Psoas muscle (tissue), 7 donors: ENCODE measurements at regions not wholly inside any gene's neighbourhood (a gene's known extent, or its start where the extent isn't known, plus 50 kb on each side); places are given as distances from the start of the nearest gene placed in this dataset.

Experiments
- ATAC-seq, 4 donors: fragments of 200-7000 bp; cut with Tn5 transposase; one replicate each; pipeline ENCODE4 v1.9.1; 2020; ENCODE audit warnings: moderate library complexity in 3 of 4, mild to moderate bottlenecking in 2 of 4
- DNase-seq, 2 donors: peaks; one replicate each; pipeline ENCODE4 v3.0.0-alpha.2; 2020
- H3K27ac ChIP-seq: fragments of 200-600 bp; one replicate; pipeline ENCODE4 v1.8.0; 2022
- H3K27me3 ChIP-seq, 3 donors: fragments of 200-600 bp in 1 of 3; one replicate each; pipeline versions ENCODE4 v1.6.1 to v1.8.0; 2013 to 2022; ENCODE audit warnings: low read length in 2 of 3, mild to moderate bottlenecking in 2 of 3, moderate library complexity in 1 of 3; ENCODE audit not compliant: insufficient read depth in 3 of 3
- H3K36me3 ChIP-seq, 2 donors: fragments of 200-600 bp in 1 of 2; one replicate each; pipeline versions ENCODE4 v1.6.1 to v1.8.0; 2013 to 2022; ENCODE audit warnings: low read depth in 1 of 2, mild to moderate bottlenecking in 1 of 2, moderate library complexity in 1 of 2; ENCODE audit not compliant: insufficient read depth in 1 of 2
- H3K4me1 ChIP-seq: fragments of 200-600 bp; one replicate; pipeline ENCODE4 v1.8.0; 2022
- H3K4me3 ChIP-seq: fragments of 200-600 bp; one replicate; pipeline ENCODE4 v1.8.0; 2022; ENCODE audit warnings: mild to moderate bottlenecking
- H3K9me3 ChIP-seq: fragments of 200-600 bp; one replicate; pipeline ENCODE4 v1.8.0; 2022
- CTCF ChIP-seq: fragments of 200-600 bp; IDR thresholded peaks from one replicate; pipeline ENCODE4 v1.8.0; 2022; ENCODE audit warnings: antibody characterized with exemption
- WGBS, 3 donors: extraction: QIAGEN DNeasy Blood & Tissue Kit; methylation state at CpG; one replicate each; pipeline versions ENCODE4 v1.1.6 to v1.1.7; 2013; 5-methylcytosine and 5-hydroxymethylcytosine counted together
- intact Hi-C, 2 donors: fragments of 100-400 bp; cut with DNase I; formaldehyde crosslinking; loops; one replicate each; pipeline versions ENCODE4 v1.11.0 to v1.14.2; 2022
- donor health status: healthy with polysubstance abuse.
- donor health status: DM: no; HTN: no; CAD: no; lungs with moderate emphysema.
- donor health status: Bipolar disorder and iron deficiency.
- donor health status: healthy.
- donor health status: DM: yes; HTN: yes; CAD: no.
- donor health status: DM: no; HTN: no; CAD: no.
- donor health status: DM: yes; HTN: yes; CAD: no.

- no peaks in the 10 kb centered on the region for H3K36me3 ChIP-seq
- ATAC-seq (no peak), DNase-seq (no peak)
- H3K4me1 ChIP-seq, result no peaks in the 10 kb centered on the region
- H3K27me3 ChIP-seq, result no peaks in the 10 kb centered on the region
- H3K9me3 ChIP-seq, result peaks cover 11% of the 10 kb centered on the region
- no peak overlapping the region for H3K27ac ChIP-seq
- H3K4me3 ChIP-seq, result no peak overlapping the region
- intact Hi-C loops, result no loop called here
- TF ChIP-seq CTCF, result no peak
These were observed 236.3 kb upstream of the SPRED2 start for GRCh38 chr2:65668744-65669143.

GRCh38 chr2:65666156-65666725 is 233.8 kb upstream of the SPRED2 start:
- intact Hi-C loops, result no loop called here
- no peak for ATAC-seq
- WGBS, 3 donors, result 93 to 94% (median 93%) methylated on average over 6 of the region's 6 CpGs
- no peak overlapping the region for H3K27ac ChIP-seq
- H3K27me3 ChIP-seq, result peaks cover 0 to 6% (median 2%) of the 10 kb centered on the region in 3 donors
- H3K36me3 ChIP-seq, result no peaks in the 10 kb centered on the region
- no peak overlapping the region for H3K4me3 ChIP-seq
- peaks cover 3% of the 10 kb centered on the region for H3K4me1 ChIP-seq
- TF ChIP-seq CTCF, result no peak
- peaks cover 11% of the 10 kb centered on the region for H3K9me3 ChIP-seq
- no peak for DNase-seq

GRCh38 chr2:65664931-65665330 is 232.5 kb upstream of the SPRED2 start:
- 85 to 92% (median 87%) methylated on average over 2 of the region's 2 CpGs for WGBS, 3 donors
- no peak overlapping the region for H3K4me3 ChIP-seq
- intact Hi-C loops, result no loop called here
- H3K27ac ChIP-seq, result no peak overlapping the region
- ATAC-seq (no peak), DNase-seq (no peak)
- no peaks in the 10 kb centered on the region for H3K36me3 ChIP-seq
- peaks cover 0 to 6% (median 2%) of the 10 kb centered on the region in 3 donors for H3K27me3 ChIP-seq
- H3K9me3 ChIP-seq, result peaks cover 11% of the 10 kb centered on the region
- peaks cover 3% of the 10 kb centered on the region for H3K4me1 ChIP-seq
- no peak for TF ChIP-seq CTCF

DNA sequence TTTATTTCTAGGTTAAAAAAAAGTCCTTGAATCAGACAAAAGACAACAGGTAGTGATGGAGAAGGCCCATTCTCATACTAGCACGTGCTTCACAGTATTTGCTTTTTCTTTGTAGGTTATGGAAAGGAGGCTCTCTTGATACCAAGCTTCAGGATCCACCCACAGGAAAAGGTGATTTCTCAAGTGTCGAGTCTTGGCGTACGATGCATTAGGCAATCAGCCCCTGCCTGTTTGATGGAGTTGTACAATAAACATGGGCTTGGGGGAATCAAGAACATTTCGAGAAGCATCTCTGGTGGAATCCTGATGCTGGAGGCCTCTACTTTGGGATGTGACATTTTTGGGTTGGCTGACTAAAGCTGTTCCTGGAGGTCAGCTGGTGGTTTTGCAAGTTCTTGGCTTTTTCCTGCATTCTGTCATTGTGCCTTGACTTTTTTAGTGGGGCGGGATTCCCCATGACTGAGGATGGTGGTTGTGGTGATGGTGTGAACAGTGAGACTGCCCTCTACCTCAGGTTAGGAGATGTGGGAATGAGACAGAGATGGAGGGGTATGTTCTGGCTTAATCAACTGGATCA is 231.5 kb upstream of the SPRED2 start:
- 79 to 94% (median 88%) methylated on average over 6 of the region's 6 CpGs for WGBS, 3 donors
- peaks cover 3% of the 10 kb centered on the region for H3K4me1 ChIP-seq
- H3K27me3 ChIP-seq, result peaks cover 0 to 6% (median 2%) of the 10 kb centered on the region in 3 donors
- ATAC-seq, result no peak
- H3K9me3 ChIP-seq, result peaks cover 8% of the 10 kb centered on the region
- intact Hi-C loops, result no loop called here
- no peak overlapping the region for H3K27ac ChIP-seq
- H3K4me3 ChIP-seq, result no peak overlapping the region
- H3K36me3 ChIP-seq, result no peaks in the 10 kb centered on the region
- no peak for DNase-seq
- TF ChIP-seq CTCF, result no peak
